Activated naive CD4-positive, alpha-beta T cell (primary cell): ENCODE measurements at regions not wholly inside any gene's neighbourhood (a gene's known extent, or its start where the extent isn't known, plus 50 kb on each side); places are given as distances from the start of the nearest gene placed in this dataset.

Experiments
- DNase-seq, 4 experiments: peaks; one replicate each; lab custom pipeline; 2025; lab: John Stamatoyannopoulos, UW

DNA sequence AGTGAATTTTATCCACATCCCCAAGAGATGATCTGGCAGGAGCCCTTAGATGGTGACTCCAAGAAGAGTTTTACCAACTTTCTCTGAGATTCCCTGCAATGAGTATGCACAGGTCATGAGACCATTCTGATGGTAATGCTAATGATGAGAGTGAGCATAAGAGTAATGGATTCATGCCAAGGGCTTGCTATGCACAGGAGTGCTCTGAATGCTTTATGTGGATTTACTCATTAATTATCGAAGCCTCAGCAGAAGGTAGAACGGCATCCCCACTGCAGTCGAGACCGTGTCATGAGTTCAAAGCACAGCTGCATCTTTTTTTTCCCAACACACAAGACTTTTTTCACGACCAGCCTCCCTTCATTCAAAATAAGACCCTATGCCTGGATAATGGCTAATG, 355.0 kb downstream of the RAB28 start:
- DNase-seq, result no peak

DNA sequence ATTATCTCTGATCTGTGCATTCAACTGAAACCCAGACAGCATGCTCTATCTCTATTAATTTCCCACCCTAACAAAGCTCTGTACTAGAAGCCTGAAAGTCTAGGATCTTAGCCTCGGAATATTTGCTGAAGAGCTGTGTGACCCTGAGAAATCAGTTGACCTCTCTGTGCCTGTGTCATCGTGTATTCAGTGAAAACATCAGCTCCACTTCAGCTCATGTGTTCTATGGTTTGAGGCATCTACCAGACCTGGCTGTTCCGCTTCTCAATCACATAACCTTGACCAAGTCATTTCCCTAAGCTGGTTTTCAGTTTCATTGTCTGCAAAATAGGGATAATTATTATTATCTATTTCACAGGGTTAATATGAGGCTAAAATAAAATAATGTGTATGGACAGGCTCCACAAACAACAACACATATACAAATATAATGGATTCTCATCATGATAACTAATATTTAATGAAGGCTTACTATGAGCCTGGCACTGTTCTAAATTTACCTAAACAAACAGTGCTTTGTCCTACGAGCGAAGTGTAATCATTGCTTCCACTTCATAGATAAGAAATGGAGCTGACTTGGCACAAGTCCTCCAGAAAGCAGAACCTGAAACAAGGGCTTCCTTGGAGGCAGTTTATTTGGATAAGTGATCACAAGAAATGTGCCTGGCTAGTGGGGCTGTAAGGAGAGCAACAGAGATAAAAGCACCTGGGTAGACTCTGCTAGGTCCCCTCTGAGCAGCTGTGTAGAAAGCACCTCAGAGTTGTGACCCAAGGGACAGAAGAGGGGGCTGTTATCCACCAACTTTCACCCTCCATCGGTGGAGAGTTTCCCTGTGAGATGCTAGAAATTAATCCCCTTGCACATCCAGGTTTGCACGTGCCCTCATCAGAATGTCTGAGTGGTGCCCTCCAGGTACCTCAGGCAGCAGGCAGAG, 356.9 kb downstream of the RAB28 start:
- DNase-seq, result no peak

DNA sequence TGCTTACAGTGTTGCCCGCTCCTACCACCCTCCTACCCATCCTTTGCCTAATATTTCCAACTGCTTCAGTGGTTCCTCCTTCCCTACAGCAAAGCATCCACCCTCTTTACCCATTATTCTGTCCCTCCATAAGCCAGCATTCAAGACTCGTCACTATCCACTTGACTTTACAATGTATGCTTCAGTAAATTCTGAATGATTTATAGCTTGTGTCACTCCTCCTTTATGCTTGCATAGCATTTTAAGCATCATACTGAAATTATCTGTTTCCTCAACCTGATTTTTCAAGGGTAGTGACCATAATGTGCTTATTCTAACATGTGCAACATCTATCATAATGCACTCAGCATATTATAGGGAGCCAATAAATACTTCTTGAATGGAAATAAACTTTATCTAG, 365.5 kb downstream of the RAB28 start:
- no peak for DNase-seq

- no peak for DNase-seq
These were observed 367.0 kb downstream of the RAB28 start for GRCh38 chr4:13117185-13117584.

DNA sequence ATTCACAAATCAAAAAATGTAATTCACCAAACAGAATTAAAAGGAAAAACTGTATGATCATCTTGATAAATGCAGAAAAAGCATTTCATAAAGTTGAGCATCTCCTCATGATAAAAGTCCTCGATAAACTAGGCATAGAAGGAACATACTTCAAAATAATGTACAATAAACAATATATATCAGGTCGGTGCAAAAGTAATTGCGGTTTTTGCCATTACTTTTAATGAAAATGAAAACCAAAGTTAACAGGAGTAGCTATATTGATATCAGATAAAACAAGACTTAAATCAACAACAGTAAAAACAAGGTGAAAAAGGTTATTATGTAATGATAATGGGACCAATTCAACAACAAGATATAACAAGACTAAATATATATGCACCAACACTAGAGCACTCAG, 372.1 kb downstream of the RAB28 start:
- DNase-seq, result no peak

DNA sequence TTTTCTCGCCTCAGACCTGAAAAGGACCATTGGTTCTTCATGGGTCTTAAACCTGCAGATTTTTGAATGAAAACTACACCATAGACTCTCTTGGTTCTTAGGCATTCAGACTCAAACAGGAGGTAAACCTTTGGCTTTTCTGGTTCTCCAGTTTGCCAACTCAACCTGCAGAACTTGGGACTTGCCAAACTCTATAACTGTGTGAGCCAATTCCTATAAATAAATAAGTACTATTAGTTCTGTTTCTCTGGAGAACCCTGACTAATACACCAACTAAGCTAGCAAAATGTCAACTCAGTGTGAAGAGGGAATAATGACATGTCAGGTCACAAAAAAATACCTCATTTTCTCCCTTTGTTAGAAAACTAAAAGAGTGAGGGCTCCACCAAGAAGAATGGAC, 374.6 kb downstream of the RAB28 start:
- no peak for DNase-seq

GRCh38 chr4:13108096-13108495, 376.0 kb downstream of the RAB28 start:
- DNase-seq, result no peak

- no peak for DNase-seq
These were observed 380.6 kb downstream of the RAB28 start for GRCh38 chr4:13103382-13104015.

- DNase-seq, result no peak
These were observed 381.9 kb downstream of the RAB28 start for GRCh38 chr4:13102092-13102742.

- DNase-seq, result no peak
These were observed 386.2 kb downstream of the RAB28 start for GRCh38 chr4:13097971-13098370.

GRCh38 chr4:13095722-13096121, 388.4 kb downstream of the RAB28 start:
- DNase-seq, result no peak

DNA sequence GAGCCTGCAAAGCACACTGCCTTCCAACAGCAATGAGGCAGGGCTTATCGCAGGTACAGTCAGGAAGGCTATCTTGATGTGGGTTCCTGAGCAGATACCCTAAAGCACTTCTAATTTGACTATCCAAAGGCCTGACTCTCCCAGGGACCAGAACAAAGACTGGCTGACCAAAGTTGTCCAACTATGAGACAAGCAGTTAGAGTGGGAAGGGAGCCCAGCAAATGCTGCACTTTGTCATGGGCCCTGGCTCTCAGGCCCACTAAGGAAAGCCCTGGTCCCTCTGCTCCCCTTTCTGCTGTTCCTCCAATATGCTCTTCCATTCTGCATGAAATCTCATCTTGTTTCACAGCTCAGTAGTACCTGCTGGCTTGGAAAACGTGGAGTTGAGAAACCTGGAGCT, 391.0 kb downstream of the RAB28 start:
- no peak for DNase-seq

GRCh38 chr4:13092702-13093101, 391.4 kb downstream of the RAB28 start:
- no peak for DNase-seq

GRCh38 chr4:13089659-13089998, 394.5 kb downstream of the RAB28 start:
- no peak for DNase-seq

GRCh38 chr4:13088726-13089658, 395.1 kb downstream of the RAB28 start:
- no peak for DNase-seq

DNA sequence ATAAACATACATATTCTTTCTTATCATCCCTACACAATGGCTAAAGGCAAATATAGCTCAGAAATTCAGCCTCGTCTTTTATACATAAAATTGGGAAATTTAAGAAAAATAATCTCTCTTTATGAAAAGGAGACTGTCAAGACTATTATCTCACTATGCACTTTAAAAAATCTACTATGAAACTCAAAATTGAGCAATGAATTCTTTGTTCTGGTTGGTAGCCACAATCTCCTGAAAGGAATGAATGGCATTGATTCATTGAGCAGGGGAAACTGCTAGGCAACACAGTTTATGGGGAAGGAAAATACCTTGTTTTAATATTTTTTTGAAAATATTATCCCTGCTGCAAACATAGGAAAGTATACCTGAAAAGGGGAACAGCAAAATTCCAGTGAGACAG, 397.1 kb downstream of the RAB28 start:
- no peak for DNase-seq

- no peak for DNase-seq
These were observed 399.9 kb downstream of the RAB28 start for GRCh38 chr4:13084210-13084609.

DNA sequence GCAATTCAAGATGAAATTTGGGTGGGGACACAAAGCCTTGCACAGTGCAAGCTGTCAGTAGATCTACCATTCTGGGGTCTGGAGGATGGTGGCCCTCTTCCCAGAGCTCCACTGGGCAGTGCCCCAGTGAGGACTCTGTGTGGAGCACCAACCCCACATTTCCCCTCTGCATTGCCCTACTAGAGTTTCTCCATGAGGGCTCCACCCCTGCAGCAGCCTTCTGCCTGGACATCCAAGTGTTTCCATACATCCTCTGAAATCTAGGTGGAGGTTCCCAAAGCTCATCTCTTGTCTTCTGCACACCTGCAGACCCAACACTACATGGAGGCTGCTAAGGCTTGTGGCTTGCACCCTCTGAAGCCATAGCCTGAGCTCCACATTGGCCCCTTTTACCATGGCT, 402.3 kb downstream of the RAB28 start:
- no peak for DNase-seq

DNA sequence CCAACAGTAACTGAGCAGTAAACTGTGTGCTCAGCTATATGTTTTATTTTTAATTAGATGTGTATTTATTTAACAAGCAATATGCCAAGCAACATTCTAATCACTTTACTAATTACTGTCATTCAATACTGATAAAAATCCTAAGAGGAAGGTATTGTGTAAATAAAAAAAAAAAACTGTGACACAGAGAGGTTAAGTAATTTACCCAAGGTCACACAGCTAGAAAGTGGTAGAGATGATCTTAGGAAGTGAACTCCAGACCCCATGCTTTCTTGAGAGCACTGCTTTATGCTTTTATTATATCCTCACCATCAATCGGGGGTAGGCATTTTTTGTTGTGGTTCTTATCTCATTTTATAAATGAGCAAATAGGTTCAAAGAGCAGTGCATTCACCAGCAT, 417.1 kb downstream of the RAB28 start:
- no peak for DNase-seq

DNA sequence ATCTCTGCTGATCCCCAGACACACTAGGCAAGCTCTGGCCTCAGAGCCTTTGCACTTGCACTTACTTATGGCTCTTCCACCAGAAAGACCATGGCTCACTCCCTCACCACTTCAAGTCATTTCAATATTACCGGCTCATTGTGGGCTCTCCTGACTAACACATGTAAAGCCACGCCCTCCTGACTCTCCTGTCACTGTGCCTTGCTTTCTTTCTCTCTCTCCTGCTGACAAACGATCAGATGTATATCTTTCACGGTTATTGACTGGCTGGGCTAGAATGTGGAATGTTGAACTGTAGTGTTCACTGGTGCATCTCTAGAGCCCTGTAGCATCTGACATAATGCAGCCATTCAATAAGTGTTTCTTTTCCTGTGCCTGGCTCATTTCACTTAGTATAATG, 425.1 kb downstream of the RAB28 start:
- DNase-seq, result no peak

- no peak for DNase-seq
These were observed 427.4 kb downstream of the RAB28 start for GRCh38 chr4:13056630-13057189.
